CD4-positive, alpha-beta T cell treated with Interleukin-15 for 1 hour (primary cell): ENCODE measurements at regions not wholly inside any gene's neighbourhood (a gene's known extent, or its start where the extent isn't known, plus 50 kb on each side); places are given as distances from the start of the nearest gene placed in this dataset.

Experiments
- DNase-seq: peaks from one replicate; pipeline ENCODE4 v3.0.0-alpha.2; 2020

GRCh38 chr3:182735672-182736071 lies 57.6 kb upstream of the ATP11B start:
- DNase-seq, result no peak

- no peak for DNase-seq
Measured at GRCh38 chr3:182737825-182738224, 55.5 kb upstream of the ATP11B start.

- DNase-seq, result no peak
Measured at GRCh38 chr3:182738583-182739411, 54.5 kb upstream of the ATP11B start.

GRCh38 chr3:182739619-182740018 lies 53.7 kb upstream of the ATP11B start:
- DNase-seq, result no peak

GRCh38 chr3:182740710-182741109 lies 52.6 kb upstream of the ATP11B start:
- DNase-seq, result no peak

- DNase-seq, result no peak
Measured at GRCh38 chr3:182741214-182741613, 52.1 kb upstream of the ATP11B start.
